CD4-positive, alpha-beta T cell (primary cell): ENCODE measurements at regions not wholly inside any gene's neighbourhood (a gene's known extent, or its start where the extent isn't known, plus 50 kb on each side); places are given as distances from the start of the nearest gene placed in this dataset.

Source experiments
- ATAC-seq: fragments of 200-7000 bp; cut with Tn5 transposase; one replicate; pipeline ENCODE4 v1.10.0; 2022; ENCODE audit warnings: mild to moderate bottlenecking; ENCODE audit not compliant: poor library complexity
- CTCF ChIA-PET: fragments of 350-600 bp; sonication (Branson Sonifier 250); formaldehyde crosslinking; loops from one replicate; lab custom pipeline; 2021; ENCODE audit warnings: antibody characterized with exemption, inconsistent platforms; lab: Charles Lee
- POLR2A ChIA-PET: fragments of 350-600 bp; sonication (Branson Sonifier 250); formaldehyde crosslinking; loops from one replicate; lab custom pipeline; 2021; ENCODE audit warnings: antibody characterized with exemption, inconsistent platforms; lab: Charles Lee
- DNase-seq, 14 experiments: peaks; one replicate each; pipeline ENCODE4 v3.0.0-alpha.2; 2013 to 2020; ENCODE audit warnings: mixed read lengths in 2 of 14
- H3K27ac ChIP-seq, 2 donors: one replicate each; pipeline versions ENCODE4 v1.5.1 to v1.7.0; 2013; ENCODE audit warnings: low read length in 2 of 2, low read depth in 1 of 2, mild to moderate bottlenecking in 1 of 2
- H3K27me3 ChIP-seq, 2 experiments: 1 replicate in 1 of 2; 2 replicates in 1 of 2; pipeline versions ENCODE4 v1.6.1 to v1.7.0; 2013; ENCODE audit warnings: low read length in 2 of 2, control low read depth in 1 of 2, mild to moderate bottlenecking in 1 of 2, moderate library complexity in 1 of 2; ENCODE audit not compliant: insufficient read depth in 2 of 2, control insufficient read depth in 1 of 2
- H3K36me3 ChIP-seq: one replicate; pipeline ENCODE4 v1.6.1; 2013; ENCODE audit warnings: low read length, control low read depth; ENCODE audit not compliant: insufficient read depth
- H3K4me1 ChIP-seq: one replicate; pipeline ENCODE4 v1.6.1; 2013; ENCODE audit warnings: low read length, control low read depth; ENCODE audit not compliant: insufficient read depth
- H3K4me3 ChIP-seq: one replicate; pipeline ENCODE4 v1.5.1; 2013; ENCODE audit warnings: mild to moderate bottlenecking, low read length, moderate library complexity
- H3K9me3 ChIP-seq, 2 experiments: 1 replicate in 1 of 2; 2 replicates in 1 of 2; pipeline versions ENCODE4 v1.6.1 to v1.7.0; 2013; ENCODE audit warnings: low read length in 2 of 2, mild to moderate bottlenecking in 2 of 2, control low read depth in 1 of 2, moderate library complexity in 1 of 2; ENCODE audit not compliant: control insufficient read depth in 1 of 2, insufficient read depth in 1 of 2
- H3K27ac Mint-ChIP-seq: one replicate; pipeline ENCODE4 v1.8.0; 2020; ENCODE audit warnings: mixed read lengths
- H3K27me3 Mint-ChIP-seq: one replicate; pipeline ENCODE4 v1.8.0; 2021; ENCODE audit warnings: mixed read lengths
- H3K36me3 Mint-ChIP-seq: one replicate; pipeline ENCODE4 v1.8.0; 2021; ENCODE audit warnings: low read depth, mixed read lengths
- H3K4me1 Mint-ChIP-seq: one replicate; pipeline ENCODE4 v1.8.0; 2021; ENCODE audit warnings: low read depth, mixed read lengths
- H3K4me3 Mint-ChIP-seq: one replicate; pipeline ENCODE4 v1.8.0; 2020; ENCODE audit warnings: mild to moderate bottlenecking, mixed read lengths
- H3K9me3 Mint-ChIP-seq: one replicate; pipeline ENCODE4 v1.8.0; 2020; ENCODE audit warnings: mixed read lengths
- CTCF ChIP-seq: fragments of 200-600 bp; IDR thresholded peaks from one replicate; pipeline ENCODE4 v1.8.0; 2022; ENCODE audit warnings: antibody characterized with exemption, mild to moderate bottlenecking
- intact Hi-C, 2 experiments: fragments of 100-400 bp; cut with DNase I in 1 of 2; cut with micrococcal nuclease in 1 of 2; formaldehyde crosslinking; loops; one replicate each; pipeline versions ENCODE4 v1.15.1 to v1.9.0; 2023 to 2025; cut with DNase I, micrococcal nuclease

GRCh38 chrX:9392445-9392844 lies 72.4 kb upstream of the TBL1X start:
- no peaks in the 10 kb centered on the region for H3K9me3 ChIP-seq
- ChIA-PET POLR2A (no interaction called here), CTCF (no interaction called here)
- Mint-ChIP-seq H3K27me3 (no peaks in the 10 kb centered on the region), H3K27ac (no peak overlapping the region), H3K4me1 (no peaks in the 10 kb centered on the region), H3K9me3 (no peaks in the 10 kb centered on the region), H3K4me3 (no peak overlapping the region), H3K36me3 (no peaks in the 10 kb centered on the region)
- H3K27me3 ChIP-seq: no peaks in the 10 kb centered on the region
- H3K36me3 ChIP-seq: no peaks in the 10 kb centered on the region
- no peaks in the 10 kb centered on the region for H3K4me1 ChIP-seq
- DNase-seq (no peak), ATAC-seq (no peak)
- H3K4me3 ChIP-seq: no peak overlapping the region
- TF ChIP-seq CTCF: no peak
- no peak overlapping the region for H3K27ac ChIP-seq
- intact Hi-C loops: no loop called here

GRCh38 chrX:9393571-9393970 lies 71.3 kb upstream of the TBL1X start:
- no peak for DNase-seq
- Histone ChIP-seq H3K9me3 (no peaks in the 10 kb centered on the region), H3K27me3 (no peaks in the 10 kb centered on the region), H3K4me1 (no peaks in the 10 kb centered on the region), H3K36me3 (no peaks in the 10 kb centered on the region), H3K4me3 (no peak overlapping the region), H3K27ac (no peak overlapping the region)
- Mint-ChIP-seq H3K27ac (no peak overlapping the region), H3K9me3 (no peaks in the 10 kb centered on the region), H3K4me1 (no peaks in the 10 kb centered on the region), H3K27me3 (no peaks in the 10 kb centered on the region), H3K4me3 (no peak overlapping the region), H3K36me3 (no peaks in the 10 kb centered on the region)
- TF ChIP-seq CTCF: no peak
- CTCF ChIA-PET: no interaction called here
- intact Hi-C loops: no loop called here
- POLR2A ChIA-PET: no interaction called here
- no peak for ATAC-seq

GRCh38 chrX:9394212-9394611 lies 70.6 kb upstream of the TBL1X start:
- no peaks in the 10 kb centered on the region for H3K4me1 ChIP-seq
- CTCF ChIA-PET: no interaction called here
- H3K27ac Mint-ChIP-seq: no peak overlapping the region

More at GRCh38 chrX:9394212-9394611, 70.6 kb upstream of the TBL1X start:
- ATAC-seq: no peak
- POLR2A ChIA-PET: no interaction called here
- Mint-ChIP-seq H3K4me1 (no peaks in the 10 kb centered on the region), H3K36me3 (no peaks in the 10 kb centered on the region), H3K4me3 (no peak overlapping the region), H3K9me3 (no peaks in the 10 kb centered on the region), H3K27me3 (no peaks in the 10 kb centered on the region)
- DNase-seq: no peak
- H3K4me3 ChIP-seq: no peak overlapping the region
- no peaks in the 10 kb centered on the region for H3K27me3 ChIP-seq
- H3K27ac ChIP-seq: no peak overlapping the region
- H3K9me3 ChIP-seq: no peaks in the 10 kb centered on the region
- H3K36me3 ChIP-seq: no peaks in the 10 kb centered on the region
- no peak for TF ChIP-seq CTCF
- intact Hi-C loops: no loop called here
